AG20443 (cell line): ENCODE measurements at regions not wholly inside any gene's neighbourhood (a gene's known extent, or its start where the extent isn't known, plus 50 kb on each side); places are given as distances from the start of the nearest gene placed in this dataset.
"Not testable (repeated sequence)": the region's sequence is repeated elsewhere in the genome, so short reads cannot be mapped to it uniquely, and the experiment has no call there.

ENCODE experiments used
- DNase-seq: peaks from one replicate; pipeline ENCODE4 v3.0.0; 2012; ENCODE audit warnings: low spot score, mixed read lengths

DNA sequence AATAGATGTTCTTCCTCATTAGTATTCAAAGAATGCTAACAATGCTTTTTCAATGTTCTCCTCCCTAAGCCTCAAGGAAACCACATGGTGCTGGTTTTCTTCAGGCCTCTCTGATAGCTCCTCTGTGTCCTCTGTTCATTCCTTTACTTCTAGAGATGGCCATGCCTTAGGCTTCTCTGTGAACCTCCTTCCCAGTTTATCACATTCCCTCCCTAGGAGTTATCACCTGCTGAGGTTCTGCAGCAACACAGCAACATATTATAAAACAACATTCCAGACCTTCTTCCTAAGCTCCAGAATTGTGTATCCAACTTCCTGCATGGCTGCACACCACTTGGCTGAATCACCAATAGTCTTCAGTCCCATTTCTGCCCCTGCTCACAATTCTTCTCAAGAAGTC lies 325.5 kb downstream of the IRS1 start:
- no peak for DNase-seq

DNA sequence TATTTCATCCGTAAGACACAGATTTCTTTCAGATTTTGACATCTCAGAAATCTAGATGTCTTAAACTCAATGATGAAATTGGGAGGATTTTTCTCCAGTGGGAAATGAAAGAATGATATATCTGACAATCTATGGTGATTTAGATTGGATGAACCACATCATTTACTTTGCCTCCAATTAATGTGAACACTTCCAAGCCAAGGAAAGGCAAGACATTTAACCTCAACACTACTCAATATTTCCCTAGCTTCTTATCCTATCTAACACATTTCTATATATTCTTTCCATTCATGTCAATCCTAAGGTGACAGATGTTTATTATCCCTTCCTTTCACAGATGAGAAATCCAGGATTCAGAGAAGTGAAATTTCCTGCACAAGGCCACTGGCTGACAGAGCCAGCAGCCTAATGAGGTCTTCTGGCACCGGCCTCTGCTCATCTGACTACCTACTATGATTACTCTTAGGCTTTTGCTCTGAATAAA lies 327.6 kb downstream of the IRS1 start:
- DNase-seq: no peak

DNA sequence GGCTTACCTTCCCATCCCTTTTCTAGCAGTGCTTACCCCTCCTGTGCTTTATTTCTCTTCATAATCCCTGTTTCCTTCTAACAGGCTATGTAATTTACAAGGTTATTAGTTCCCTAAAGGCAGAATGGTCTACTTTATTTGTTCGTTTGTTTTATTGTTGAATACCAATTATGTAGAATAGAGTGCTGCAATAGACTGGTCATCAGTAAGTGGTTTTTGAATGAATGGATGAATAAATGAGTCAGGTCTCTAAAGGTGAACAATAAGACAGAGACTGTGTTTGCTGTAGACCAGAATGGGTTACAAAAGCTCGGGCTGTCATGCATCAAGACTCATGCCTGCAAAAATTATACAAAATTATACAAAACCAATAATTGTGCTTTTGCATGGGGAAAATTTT lies 332.0 kb downstream of the IRS1 start:
- DNase-seq: no peak

DNA sequence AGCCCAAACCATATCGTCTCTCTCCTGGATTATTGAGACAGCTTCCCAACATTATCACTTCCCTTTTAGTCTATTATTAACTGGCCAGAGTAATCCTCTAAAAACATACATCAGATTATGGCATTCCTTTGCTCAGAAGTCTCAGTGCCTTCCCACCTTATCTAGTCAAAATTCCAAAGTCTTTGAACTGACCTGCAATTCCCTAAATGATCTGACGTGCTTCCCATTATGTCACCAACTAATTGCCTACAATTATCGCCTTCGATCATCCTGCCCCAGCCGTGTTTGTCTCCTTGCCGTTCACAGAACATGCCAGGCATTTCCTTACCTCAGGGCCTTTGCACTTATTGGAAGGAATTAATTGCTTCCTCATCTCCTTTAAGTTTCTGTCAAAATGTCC lies 332.4 kb downstream of the IRS1 start:
- no peak for DNase-seq

DNA sequence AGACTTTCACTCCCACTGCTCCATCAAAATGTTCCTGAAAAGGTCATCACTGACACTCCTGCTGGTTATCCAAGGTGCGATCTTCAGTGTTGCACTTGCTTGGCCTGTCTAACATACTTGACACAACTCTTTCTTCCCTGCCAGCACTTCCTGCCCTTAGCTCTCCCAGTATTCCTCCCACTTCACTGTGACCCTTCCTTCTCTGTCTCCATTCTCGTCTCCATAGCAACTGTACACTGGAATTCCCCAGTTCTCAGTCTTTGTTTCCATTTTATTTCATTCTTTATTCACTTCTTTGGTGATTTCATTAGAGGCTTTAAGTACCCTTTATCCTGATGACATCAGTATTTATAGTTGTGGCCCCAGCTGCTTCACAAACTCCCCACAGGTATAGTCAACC lies 333.0 kb downstream of the IRS1 start:
- no peak for DNase-seq

DNA sequence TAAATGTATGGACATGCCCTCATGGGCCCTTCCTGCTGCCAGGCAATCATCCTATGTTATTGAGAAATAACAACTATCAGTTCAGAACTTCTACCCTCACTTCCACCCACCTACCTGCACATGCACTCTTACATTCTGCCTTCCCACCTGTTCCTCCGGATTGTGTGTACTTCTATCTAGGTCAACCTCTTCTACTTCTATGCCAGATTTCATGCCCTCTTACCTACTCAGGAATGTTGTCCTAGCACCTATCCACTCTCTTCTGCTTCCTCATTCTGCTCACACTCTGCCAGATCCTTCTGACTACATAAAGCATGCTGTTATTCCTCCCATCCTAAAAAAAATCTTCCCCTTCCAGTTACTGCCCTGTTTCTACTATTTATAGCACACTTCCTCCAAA lies 333.5 kb downstream of the IRS1 start:
- no peak for DNase-seq

DNA sequence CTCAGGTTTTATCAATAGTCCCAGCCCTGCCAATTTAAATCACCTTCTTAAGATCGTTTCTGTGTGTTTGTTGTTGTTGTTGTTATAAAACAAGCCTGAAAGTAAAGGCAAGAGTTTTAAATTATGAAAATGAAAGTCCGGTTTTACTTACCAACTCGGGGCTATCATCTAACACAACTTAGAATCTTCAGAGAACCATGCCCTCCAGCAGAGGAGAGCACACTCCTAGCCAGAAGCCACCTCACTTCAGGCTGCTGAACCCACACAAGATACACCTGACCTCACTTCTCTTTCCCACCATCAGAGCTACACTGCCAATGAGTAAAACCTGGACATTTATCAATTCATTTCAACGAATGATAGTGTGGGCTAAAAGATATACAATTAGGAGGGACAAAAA lies 335.2 kb downstream of the IRS1 start:
- DNase-seq: no peak

DNA sequence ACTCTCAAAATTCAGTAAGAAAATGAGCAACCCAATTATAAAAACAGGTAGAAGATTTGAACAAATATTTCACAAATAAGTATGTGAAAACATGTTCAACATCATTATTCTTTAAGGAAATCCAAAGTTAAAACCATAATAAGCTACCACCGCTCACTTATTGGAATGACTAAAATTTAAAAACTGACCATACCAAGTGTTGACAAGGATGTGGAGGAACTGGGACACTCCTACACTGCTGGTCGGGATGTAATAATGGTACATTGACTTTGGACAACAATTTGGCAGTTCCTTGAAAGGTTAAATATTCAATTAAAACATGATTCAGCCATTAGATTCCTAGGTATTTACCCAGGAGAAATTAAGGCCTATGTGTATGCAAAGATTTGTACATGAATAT lies 336.5 kb downstream of the IRS1 start:
- DNase-seq: no peak

DNA sequence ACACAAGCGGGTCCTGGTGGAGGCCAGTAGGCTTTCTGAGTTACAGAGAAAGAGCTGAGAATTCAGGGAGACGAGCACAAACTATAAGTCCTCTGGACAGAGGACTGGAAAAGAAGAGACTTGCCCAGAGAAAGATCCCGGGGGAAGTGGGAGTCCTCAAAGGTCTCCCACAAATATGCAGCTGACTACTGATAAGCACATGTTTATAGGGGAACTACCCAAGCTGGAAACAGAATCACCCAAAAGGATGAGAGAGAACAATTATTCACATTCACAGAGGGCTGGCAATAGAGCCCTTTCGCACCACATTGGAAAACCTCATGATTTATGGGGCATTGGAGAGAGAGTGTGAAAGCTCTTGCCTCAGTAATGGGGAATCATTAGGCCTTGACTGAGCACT lies 337.6 kb downstream of the IRS1 start:
- DNase-seq: no peak

DNA sequence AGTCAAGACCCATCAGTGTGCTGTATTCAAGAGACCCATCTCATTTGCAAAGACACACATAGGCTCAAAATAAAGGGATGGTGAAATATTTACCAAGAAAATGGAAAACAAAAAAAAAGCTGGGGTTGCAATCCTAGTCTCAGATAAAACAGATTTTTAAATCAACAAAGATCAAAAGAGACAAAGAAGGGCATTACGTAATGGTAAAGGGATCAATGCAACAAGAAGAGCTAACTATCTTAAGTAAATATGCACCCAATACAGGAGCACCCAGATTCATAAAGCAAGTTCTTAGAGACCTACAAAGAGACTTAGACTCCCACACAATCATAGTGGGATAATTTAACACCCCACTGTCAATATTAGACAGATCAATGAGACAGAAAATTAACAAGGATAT lies 343.5 kb downstream of the IRS1 start:
- DNase-seq: not testable (repeated sequence)

DNA sequence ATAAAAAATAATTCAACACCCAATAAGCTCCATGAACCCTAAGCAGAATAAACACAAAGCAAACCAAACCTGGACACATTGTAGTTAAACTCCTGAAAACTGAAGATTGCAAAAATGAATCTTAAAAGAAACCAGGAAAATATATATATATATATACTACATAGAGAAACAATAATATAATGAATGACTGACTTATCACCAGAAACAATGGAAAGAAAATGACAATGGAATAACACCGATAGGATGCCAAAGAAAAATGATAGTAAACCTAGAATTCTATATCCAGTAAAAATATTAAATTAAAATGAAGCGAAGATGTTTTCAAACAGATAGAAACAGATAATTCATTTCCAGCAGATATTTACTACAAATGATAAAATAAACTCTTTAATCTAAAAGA lies 346.9 kb downstream of the IRS1 start:
- DNase-seq: no peak

DNA sequence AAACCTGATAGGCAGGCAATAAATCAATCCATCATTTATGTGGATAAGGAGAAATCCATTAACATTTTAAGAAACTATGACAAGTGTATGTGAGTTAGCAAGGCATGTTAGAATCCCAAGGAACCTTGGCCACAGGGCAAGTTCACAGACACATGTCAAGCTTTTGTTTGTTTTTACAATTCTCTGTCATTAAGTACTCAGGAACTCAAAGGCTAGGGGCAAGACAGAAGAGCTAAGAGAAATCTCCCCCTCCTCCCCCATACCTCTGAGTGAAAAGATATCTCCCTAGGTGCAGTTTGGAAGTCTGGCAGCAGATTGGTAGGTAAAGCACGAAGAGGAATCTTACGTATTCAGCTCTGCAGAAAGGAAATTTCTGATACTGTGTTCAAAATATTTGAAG lies 348.1 kb downstream of the IRS1 start:
- no peak for DNase-seq

DNA sequence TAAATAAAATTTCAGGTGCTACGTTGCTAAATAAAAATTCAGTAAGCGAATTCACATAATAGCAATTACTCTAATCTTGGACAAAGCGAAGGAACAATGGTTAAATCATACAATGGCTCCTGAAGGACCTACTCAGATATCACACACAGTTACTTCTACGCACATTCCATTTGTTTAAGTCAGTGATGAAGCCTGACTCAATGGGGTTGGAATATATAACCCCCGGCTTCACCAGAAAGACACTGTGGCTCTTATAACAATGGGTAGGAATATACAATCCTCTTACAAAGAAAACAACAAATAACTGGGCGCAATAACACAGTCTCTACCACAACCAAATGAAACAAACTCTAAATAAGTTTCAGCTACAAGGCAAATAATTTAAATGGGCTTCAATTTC lies 349.5 kb downstream of the IRS1 start:
- DNase-seq: no peak

DNA sequence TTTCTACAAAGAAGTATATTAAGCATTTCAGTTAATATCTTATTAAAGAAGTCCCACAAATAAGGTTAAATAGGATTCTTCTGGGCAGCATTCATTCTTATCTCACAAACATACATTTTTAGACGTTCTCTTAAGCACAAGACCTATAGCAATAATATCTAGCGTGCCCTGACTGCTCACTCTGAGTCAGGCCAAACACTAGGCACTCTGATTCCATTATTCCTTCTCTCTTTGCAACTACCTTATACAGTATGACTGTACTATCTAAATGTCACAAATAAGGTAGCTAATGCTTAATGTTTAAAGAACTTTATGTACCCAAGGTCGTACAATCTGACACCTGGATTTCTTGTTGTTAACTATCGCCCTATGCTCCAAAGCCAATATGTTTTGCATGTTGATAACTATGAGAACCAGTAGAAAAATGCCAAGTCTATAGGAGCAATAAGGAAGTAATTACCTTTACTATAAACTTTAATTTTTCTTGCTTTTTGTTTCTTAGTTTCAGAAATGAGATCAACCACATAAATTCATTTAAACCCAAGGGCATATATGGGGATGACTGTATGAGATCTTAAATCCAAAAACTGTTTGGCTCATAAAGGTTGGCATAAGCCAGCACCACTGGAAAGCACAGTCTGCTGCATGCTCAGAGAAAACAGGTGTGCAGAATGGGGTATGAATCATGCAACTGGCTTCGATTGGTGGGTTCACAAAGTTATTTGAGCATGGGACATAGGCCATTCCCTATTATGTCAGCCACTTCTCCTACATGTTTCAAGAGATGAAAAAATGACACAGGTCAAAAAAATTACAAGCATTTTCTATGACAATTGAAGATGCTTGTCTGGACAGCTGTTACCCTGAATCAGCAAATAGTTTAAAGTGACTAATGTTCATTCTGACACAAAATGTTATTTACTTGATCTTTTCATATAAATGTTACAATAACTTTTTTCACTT lies 352.0 kb downstream of the IRS1 start:
- DNase-seq: peak; percentile 30

DNA sequence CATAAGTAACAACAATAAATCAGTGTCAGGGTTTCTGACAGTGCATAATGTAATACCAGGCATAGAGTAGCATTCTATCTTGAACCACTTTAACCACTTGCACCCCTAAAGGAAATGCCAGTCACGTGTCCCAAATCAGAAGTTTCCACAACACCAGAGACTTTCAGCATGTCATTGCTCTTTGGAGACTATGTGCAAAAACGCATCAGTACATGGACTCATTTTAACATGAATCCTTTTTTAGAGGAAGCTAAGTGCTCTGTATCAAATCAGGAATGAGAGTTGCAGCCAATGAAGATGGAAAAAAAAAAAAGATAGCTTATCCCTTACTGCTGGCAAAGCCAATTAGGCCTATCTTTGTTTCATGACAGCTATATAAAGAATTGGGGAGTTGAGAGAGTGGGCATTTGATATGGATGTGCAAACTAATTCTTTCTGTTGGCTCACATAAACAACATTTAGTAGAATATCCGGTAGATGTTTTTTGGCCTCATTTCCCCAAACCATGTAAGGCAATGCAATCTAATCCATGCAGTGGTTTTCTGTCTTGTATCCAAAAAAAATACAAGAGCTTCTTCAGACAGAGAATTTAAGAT lies 353.1 kb downstream of the IRS1 start:
- DNase-seq: peak; percentile 21

DNA sequence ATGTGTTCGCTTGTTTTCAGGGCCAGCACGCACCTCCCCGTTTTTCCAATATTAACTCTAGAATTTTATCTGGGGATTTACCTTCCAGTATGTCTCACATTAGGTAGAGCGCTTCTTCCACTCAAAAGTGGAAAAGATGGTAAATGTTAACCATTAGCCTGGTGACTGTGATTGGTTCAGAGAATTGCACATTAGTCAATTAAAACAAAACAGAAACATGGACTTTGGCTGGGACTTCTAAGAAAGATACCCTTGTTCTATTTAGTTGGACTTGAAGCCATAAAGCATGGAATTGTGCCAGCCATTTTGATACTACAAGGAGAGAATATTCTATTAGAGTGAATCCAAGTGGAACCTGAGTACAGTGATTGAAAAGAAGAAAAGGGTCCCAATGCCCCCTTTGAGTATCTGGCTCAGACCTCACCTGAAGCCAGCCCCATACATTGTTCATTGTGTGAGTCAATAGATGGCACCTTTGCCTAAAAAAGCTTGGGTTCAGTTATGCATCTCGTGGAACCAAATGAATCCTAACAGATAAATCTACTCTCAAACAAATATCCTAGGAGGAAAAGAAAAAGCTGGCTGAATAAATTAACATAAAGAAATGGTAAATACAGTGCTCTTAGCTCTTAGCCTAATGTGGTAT lies 354.3 kb downstream of the IRS1 start:
- DNase-seq: no peak

DNA sequence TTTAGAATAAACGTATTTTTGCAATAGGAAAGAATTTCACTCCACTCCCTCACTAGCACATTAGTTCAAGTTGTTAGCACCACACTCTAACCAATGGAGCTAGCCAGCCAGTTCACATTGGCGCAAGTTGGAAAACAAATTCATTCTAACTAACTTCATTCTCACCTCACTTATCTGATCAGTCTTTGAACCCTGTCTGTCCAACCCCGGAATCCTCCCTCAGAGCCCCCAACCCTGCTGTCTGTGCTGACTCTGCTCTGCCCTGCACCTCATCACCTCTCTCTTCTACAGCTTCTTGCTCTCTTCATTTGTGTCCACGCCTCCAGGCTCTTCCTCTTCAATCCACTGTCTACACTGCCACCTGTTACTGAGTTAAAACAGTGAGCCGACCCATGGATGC lies 356.5 kb downstream of the IRS1 start:
- no peak for DNase-seq

DNA sequence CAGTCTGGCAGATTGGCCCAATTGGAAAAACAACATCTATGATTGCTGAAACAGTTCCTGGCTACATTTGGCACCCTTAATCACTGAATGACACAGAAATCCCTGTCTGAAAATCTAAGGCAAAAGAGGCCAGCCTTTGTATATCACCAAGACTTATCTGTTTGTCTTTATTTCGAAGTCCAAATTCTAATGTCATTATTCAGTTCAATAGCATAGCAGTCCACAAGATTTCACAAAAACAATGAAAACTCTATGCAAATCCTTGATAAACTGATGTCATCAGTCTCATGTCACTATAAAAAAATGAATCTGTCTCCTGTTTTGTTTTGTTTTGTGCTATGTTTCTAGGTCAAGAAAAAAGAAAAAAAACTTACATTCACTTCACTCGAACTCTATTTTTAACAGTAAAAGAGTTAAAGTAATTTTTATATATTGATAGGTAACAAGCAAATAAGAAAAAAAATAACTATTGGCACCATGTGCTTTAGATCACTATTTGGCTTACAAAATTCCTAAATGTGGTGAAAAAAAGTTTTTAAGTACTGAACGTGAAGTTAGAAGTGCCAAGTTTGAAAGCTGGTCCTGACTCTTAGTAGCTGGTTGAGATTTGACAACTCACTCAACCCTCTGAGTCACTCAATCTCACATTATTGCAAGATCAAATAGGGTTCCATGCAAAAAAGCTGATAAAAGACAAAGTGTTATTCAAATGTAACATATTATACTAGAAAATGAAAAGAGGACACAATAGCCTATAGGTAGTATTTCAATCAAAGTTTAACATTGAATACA lies 359.3 kb downstream of the IRS1 start:
- DNase-seq: peak; percentile 37

DNA sequence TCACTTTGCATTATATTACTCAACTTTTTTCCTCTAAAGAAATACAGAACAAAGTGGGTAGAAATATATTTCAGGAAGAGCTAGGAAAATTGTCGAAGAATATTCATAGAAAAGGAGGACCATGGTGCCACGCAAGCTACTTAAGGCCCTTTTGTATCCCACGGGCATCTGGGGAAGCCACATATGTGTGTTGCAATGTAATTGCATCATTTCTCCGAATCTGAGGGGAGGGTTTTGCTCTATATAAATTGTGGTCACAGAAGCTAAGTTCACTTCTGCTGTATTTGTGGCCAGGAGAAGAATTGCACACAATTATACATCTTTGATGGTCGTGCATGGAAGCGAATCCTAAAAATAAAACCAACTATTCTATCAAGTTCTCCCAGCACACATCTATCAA lies 360.3 kb downstream of the IRS1 start:
- no peak for DNase-seq

DNA sequence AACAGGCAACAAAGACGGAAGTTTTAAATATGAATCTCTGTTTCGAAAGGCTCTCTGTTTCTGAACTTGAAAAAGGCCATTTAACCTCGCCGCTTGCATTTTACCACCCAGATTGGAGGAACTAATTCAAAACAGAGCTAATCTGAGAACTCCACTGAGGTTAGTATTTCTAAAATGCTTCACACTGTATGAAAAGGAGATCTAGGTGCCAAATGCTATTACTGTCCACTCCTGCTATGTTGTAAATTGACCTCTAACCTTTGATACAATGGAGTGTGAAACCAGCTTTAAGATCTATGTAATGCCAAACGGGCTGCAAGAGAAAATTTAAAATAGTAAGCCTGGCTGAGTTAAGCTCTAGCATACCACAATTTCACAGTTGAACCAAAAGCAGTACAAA lies 364.5 kb downstream of the IRS1 start:
- DNase-seq: no peak

DNA sequence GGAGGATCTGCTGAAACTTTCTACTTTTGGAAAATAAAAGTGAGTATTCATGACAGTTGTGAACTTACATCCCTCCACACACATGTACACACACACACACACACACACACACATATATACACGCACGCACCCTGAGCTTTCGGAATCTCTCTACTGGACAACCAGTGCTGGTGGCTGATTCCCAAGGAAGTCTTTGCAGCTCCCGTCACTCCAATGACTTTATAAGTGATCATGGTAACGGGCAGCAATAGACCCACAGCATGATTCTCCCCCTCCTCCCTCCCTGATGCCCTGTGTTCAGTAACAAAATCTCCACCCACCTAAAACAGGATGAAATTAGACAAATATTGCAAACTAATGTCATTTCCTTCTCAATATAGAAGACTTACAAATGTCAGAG lies 364.9 kb downstream of the IRS1 start:
- DNase-seq: no peak

DNA sequence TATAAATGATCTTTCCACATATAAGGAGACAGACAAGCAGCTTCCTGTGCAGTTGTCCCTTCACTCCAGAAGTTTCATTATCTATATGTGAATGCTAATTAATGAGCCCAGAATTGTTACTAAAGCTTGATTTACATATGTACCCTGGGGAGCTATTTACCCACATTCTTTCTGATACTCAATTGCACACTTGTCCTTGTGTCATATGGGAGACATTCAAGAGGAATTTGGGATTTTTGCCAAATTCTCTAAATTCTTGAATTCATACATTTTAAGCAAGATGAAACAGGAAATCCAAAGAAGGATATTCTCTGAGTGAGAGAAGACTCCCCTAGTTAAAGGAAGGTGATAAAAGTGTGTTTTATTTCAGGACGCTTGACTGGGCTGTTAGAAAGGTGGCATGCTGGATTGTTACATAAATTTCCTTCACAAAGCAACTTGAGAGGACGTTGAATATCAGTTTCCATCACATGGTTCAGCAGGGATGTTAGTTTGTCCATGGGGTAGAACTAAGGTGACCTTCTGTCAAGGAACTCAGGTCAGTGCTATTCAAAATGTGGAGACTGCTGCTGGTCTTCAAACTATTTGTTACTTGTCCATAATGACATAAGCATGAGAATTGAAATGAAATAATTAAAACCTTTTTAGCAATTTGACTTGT lies 368.2 kb downstream of the IRS1 start:
- no peak for DNase-seq
